ENCODE measurements at regions not wholly inside any gene's neighbourhood (a gene's known extent, or its start where the extent isn't known, plus 50 kb on each side); places are given as distances from the start of the nearest gene placed in this dataset.

GRCh38 chr1:163471779-163472650 lies 150.3 kb downstream of the NUF2 start:
- TF ChIP-seq, protein P1, sequence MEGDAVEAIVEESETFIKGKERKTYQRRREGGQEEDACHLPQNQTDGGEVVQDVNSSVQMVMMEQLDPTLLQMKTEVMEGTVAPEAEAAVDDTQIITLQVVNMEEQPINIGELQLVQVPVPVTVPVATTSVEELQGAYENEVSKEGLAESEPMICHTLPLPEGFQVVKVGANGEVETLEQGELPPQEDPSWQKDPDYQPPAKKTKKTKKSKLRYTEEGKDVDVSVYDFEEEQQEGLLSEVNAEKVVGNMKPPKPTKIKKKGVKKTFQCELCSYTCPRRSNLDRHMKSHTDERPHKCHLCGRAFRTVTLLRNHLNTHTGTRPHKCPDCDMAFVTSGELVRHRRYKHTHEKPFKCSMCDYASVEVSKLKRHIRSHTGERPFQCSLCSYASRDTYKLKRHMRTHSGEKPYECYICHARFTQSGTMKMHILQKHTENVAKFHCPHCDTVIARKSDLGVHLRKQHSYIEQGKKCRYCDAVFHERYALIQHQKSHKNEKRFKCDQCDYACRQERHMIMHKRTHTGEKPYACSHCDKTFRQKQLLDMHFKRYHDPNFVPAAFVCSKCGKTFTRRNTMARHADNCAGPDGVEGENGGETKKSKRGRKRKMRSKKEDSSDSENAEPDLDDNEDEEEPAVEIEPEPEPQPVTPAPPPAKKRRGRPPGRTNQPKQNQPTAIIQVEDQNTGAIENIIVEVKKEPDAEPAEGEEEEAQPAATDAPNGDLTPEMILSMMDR (IDR thresholded peaks at IDR 0.05) = no peak
- no peak for TF ChIP-seq POLR2AphosphoS5 (IDR thresholded peaks at IDR 0.05)
